ENCODE measurements at regions not wholly inside any gene's neighbourhood (a gene's known extent, or its start where the extent isn't known, plus 50 kb on each side); places are given as distances from the start of the nearest gene placed in this dataset.

GRCh38 chr13:74230984-74231501 lies 96.8 kb upstream of the KLF12 start:
- peak; percentile 50 for DNase-seq (ENCODE audit: low spot score)

- no peak for DNase-seq (ENCODE audit: low spot score)
Observed at GRCh38 chr13:74229242-74229641, 95.0 kb upstream of the KLF12 start.

- DNase-seq (ENCODE audit: low spot score): no peak
Observed at GRCh38 chr13:74227476-74228158, 93.4 kb upstream of the KLF12 start.

- no peak for DNase-seq (ENCODE audit: low spot score)
Observed at GRCh38 chr13:74226791-74227475, 92.7 kb upstream of the KLF12 start.

- DNase-seq (ENCODE audit: low spot score): no peak
Observed at GRCh38 chr13:74221752-74222151, 87.5 kb upstream of the KLF12 start.

GRCh38 chr13:74219566-74219965 lies 85.4 kb upstream of the KLF12 start:
- no peak for DNase-seq (ENCODE audit: low spot score)

- no peak for DNase-seq (ENCODE audit: low spot score)
Observed at GRCh38 chr13:74218291-74218690, 84.1 kb upstream of the KLF12 start.

GRCh38 chr13:74217811-74218210 lies 83.6 kb upstream of the KLF12 start:
- no peak for DNase-seq (ENCODE audit: low spot score)

- DNase-seq (ENCODE audit: low spot score): no peak
Observed at GRCh38 chr13:74215420-74215819, 81.2 kb upstream of the KLF12 start.

GRCh38 chr13:74214321-74214720 lies 80.1 kb upstream of the KLF12 start:
- no peak for DNase-seq (ENCODE audit: low spot score)

- no peak for DNase-seq (ENCODE audit: low spot score)
Observed at GRCh38 chr13:74210693-74211393, 76.6 kb upstream of the KLF12 start.

GRCh38 chr13:74206855-74207254 lies 72.7 kb upstream of the KLF12 start:
- no peak for DNase-seq (ENCODE audit: low spot score)

- no peak for DNase-seq (ENCODE audit: low spot score)
Observed at GRCh38 chr13:74206061-74206561, 71.9 kb upstream of the KLF12 start.

- no peak for DNase-seq (ENCODE audit: low spot score)
Observed at GRCh38 chr13:74205313-74205690, 71.1 kb upstream of the KLF12 start.

- no peak for DNase-seq (ENCODE audit: low spot score)
Observed at GRCh38 chr13:74204602-74205312, 70.6 kb upstream of the KLF12 start.

GRCh38 chr13:74203576-74203975 lies 69.4 kb upstream of the KLF12 start:
- DNase-seq (ENCODE audit: low spot score): no peak

GRCh38 chr13:74202129-74202813 lies 68.1 kb upstream of the KLF12 start:
- no peak for DNase-seq (ENCODE audit: low spot score)

GRCh38 chr13:74201530-74201929 lies 67.3 kb upstream of the KLF12 start:
- DNase-seq (ENCODE audit: low spot score): no peak

- no peak for DNase-seq (ENCODE audit: low spot score)
Observed at GRCh38 chr13:74200081-74200480, 65.9 kb upstream of the KLF12 start.

- DNase-seq (ENCODE audit: low spot score): no peak
Observed at GRCh38 chr13:74197677-74198429, 63.6 kb upstream of the KLF12 start.

GRCh38 chr13:74194846-74195245 lies 60.6 kb upstream of the KLF12 start:
- no peak for DNase-seq (ENCODE audit: low spot score)
